ENCODE measurements at regions not wholly inside any gene's neighbourhood (a gene's known extent, or its start where the extent isn't known, plus 50 kb on each side); places are given as distances from the start of the nearest gene placed in this dataset.

DNA sequence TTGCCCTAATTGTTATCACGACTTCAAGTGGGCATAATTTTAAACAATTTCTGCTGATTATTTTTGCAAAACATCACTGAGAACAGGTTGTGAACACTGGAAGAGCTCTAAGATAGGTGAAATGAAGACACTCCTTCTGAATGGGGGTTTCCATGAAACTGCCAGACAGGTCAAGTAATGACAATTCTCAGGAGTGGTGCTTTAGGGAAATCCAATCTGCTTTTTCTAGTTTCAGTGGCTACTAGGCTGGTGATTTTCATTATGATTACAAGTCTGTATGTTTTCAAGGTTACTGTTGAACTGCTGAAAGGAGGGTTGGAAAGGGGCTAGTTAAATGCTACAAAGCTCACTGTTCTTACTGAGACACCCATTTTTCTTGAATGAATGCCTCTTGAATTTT lies 1724.2 kb downstream of the PCDH9 start:
- Histone ChIP-seq H3K27me3 (replicated peaks in 1 of 2; ENCODE audit: control insufficient read depth in 2 of 2, insufficient read depth in 2 of 2, low read length in 1 of 2) (no peaks in the 10 kb centered on the region), H2AFZ (ENCODE audit: control insufficient read depth, low read depth, low read length) (no peak overlapping the region), H3K36me3 (ENCODE audit: control insufficient read depth in 2 of 2, insufficient read depth in 2 of 2, low read length in 1 of 2) (no peaks in the 10 kb centered on the region), H3K9ac (ENCODE audit: control insufficient read depth, insufficient read depth, low read length) (no peak overlapping the region), H3K4me3 (no peak overlapping the region), H3K27ac (ENCODE audit: control insufficient read depth, insufficient read depth) (no peak overlapping the region), H3K4me2 (ENCODE audit: control insufficient read depth, insufficient read depth) (no peak overlapping the region), H3K4me1 (ENCODE audit: control insufficient read depth, insufficient read depth, low read length) (no peaks in the 10 kb centered on the region), H4K20me1 (ENCODE audit: control insufficient read depth, insufficient read depth) (no peaks in the 10 kb centered on the region), H3K9me3 (replicated peaks; ENCODE audit: control insufficient read depth, insufficient read depth, low read length) (no peaks in the 10 kb centered on the region), H3K79me2 (ENCODE audit: control insufficient read depth, insufficient read depth, low read length) (no peaks in the 10 kb centered on the region)
- intact Hi-C loops (cut with micrococcal nuclease; ENCODE audit: unreplicated experiment) (no loop called here), in situ Hi-C loops (cut with MboI) (no loop called here)
- 0% methylated on average over 1 of the region's 1 CpG for WGBS (ENCODE audit: insufficient coverage, insufficient replicate concordance, low lambda C conversion rate, missing lambda C conversion rate)
- peak; percentile 84 for ATAC-seq
- no TSS peak for BruUV-seq (replicated peaks)
- DNase-seq (ENCODE audit: low read depth, low spot score) = no peak
- ChIA-PET POLR2A (no interaction called here), SMC1A (ENCODE audit: uncharacterized antibody, unreplicated experiment) (interaction anchor here (0.6 to 1.3 kb wide), 6 partner anchors 11 to 162 kb away, joined by 3 to 4 read pairs (median 3); no protein-coding TSS in a partner anchor), CTCF (interaction anchor here (1.0 to 1.2 kb wide), 3 partner anchors 18 to 50 kb away, joined by 3 read pairs; no protein-coding TSS in a partner anchor), RAD21 (ENCODE audit: unreplicated experiment) (interaction anchor here (0.9 to 2.7 kb wide), 4 partner anchors 11 to 51 kb away, joined by 3 to 12 read pairs (median 4); no protein-coding TSS in a partner anchor)
- no peak for FAIRE-seq
- TF ChIP-seq IKZF1 (conservative IDR thresholded peaks at IDR 0.05) = peak; percentile 53
- TF ChIP-seq DPF2 (IDR thresholded peaks at IDR 0.05) = peak; percentile 49; the same call in 1 of the 2 replicates
- peak; percentile 54; the same call in 1 of the 2 replicates for TF ChIP-seq MTA2 (IDR thresholded peaks at IDR 0.05; ENCODE audit: low read depth)
- TF ChIP-seq NR2F1 (conservative IDR thresholded peaks at IDR 0.05) = 0 out of 2 replicates have a peak, but pooled peaks have one; percentile 23
- TF ChIP-seq ZBTB4 (CRISPR knock-in tag; IDR thresholded peaks at IDR 0.05) = no peak
- TF ChIP-seq, protein P1, sequence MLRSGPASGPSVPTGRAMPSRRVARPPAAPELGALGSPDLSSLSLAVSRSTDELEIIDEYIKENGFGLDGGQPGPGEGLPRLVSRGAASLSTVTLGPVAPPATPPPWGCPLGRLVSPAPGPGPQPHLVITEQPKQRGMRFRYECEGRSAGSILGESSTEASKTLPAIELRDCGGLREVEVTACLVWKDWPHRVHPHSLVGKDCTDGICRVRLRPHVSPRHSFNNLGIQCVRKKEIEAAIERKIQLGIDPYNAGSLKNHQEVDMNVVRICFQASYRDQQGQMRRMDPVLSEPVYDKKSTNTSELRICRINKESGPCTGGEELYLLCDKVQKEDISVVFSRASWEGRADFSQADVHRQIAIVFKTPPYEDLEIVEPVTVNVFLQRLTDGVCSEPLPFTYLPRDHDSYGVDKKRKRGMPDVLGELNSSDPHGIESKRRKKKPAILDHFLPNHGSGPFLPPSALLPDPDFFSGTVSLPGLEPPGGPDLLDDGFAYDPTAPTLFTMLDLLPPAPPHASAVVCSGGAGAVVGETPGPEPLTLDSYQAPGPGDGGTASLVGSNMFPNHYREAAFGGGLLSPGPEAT (IDR thresholded peaks at IDR 0.05; ENCODE audit: low read depth) = peak; percentile 60; the same call in 1 of the 2 replicates
- peak; percentile 59 for TF ChIP-seq SKIL (IDR thresholded peaks at IDR 0.05; ENCODE audit: low read depth, poor library complexity, severe bottlenecking)
- no peak for TF ChIP-seq HDAC6 (IDR thresholded peaks at IDR 0.05; ENCODE audit: unreplicated experiment)
- TF ChIP-seq CHD1 (IDR thresholded peaks at IDR 0.05; ENCODE audit: low read depth, low read length) = no peak
- peak; percentile 37 to 61; a peak in 2 of 4 replicates for TF ChIP-seq IKZF2 (IDR thresholded peaks at IDR 0.05)
